ENCODE measurements at regions not wholly inside any gene's neighbourhood (a gene's known extent, or its start where the extent isn't known, plus 50 kb on each side); places are given as distances from the start of the nearest gene placed in this dataset.

- TF ChIP-seq POLR2A (IDR thresholded peaks at IDR 0.05) (no peak), CTCF (IDR thresholded peaks at IDR 0.05) (no peak)
These were observed 347.3 kb downstream of the ARL4A start for GRCh38 chr7:13034693-13035092.
